ENCODE measurements at regions not wholly inside any gene's neighbourhood (a gene's known extent, or its start where the extent isn't known, plus 50 kb on each side); places are given as distances from the start of the nearest gene placed in this dataset.

GRCh38 chr15:38687775-38688495 is 123.3 kb upstream of the RASGRP1 start:
- 47 to 61% (median 48%) methylated on average over 7 of the region's 7 CpGs for WGBS, 3 donors
- intact Hi-C loops (cut with DNase I) = loop anchor here in 1 of 2 donors (5.0 to 10.0 kb wide), 2 partner anchors 123 to 246 kb away; partner anchors contain the start of gene RASGRP1
- Histone ChIP-seq H3K9me3 (no peaks in the 10 kb centered on the region), H3K27ac (no peak overlapping the region), H3K4me1 (no peaks in the 10 kb centered on the region), H3K4me3 (no peak overlapping the region), H3K36me3 (ENCODE audit: insufficient read depth in 1 of 2, low read depth in 1 of 2) (no peaks in the 10 kb centered on the region), H3K27me3 (ENCODE audit: insufficient read depth in 3 of 3, low read length in 2 of 3) (peaks cover 0 to 4% (median 0%) of the 10 kb centered on the region in 3 donors)
- DNase-seq = no peak
- TF ChIP-seq CTCF (IDR thresholded peaks at IDR 0.05) = no peak
- ATAC-seq = no peak

DNA sequence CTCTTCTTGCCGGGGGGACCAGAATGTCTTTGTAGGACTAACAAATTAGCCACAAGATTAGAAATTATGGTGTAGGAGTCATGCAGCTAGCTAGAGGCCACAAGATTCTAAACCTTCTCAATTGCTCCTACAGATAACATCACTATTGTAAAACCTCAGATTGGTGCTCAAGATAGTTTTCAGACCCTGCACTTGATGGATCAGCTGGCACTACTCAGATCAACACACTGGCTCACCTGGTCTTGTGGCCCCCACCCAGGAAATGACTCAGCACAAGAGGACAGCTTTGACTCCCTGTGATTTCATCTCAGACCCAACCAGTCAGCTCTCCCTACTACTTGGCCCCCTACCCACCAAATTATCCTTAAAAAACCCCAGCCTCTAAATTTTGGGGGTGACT is 124.1 kb upstream of the RASGRP1 start:
- DNase-seq (no peak), ATAC-seq (no peak)
- Histone ChIP-seq H3K36me3 (ENCODE audit: insufficient read depth in 1 of 2, low read depth in 1 of 2) (no peaks in the 10 kb centered on the region), H3K9me3 (no peaks in the 10 kb centered on the region), H3K27me3 (ENCODE audit: insufficient read depth in 3 of 3, low read length in 2 of 3) (peaks cover 0 to 4% (median 0%) of the 10 kb centered on the region in 3 donors), H3K27ac (no peak overlapping the region), H3K4me1 (no peaks in the 10 kb centered on the region), H3K4me3 (no peak overlapping the region)
- 85 to 93% (median 90%) methylated on average over 1 of the region's 1 CpG for WGBS, 3 donors
- TF ChIP-seq CTCF (IDR thresholded peaks at IDR 0.05) = no peak
- intact Hi-C loops (cut with DNase I) = loop anchor here in 1 of 2 donors (5.0 to 10.0 kb wide), 2 partner anchors 124 to 246 kb away; partner anchors contain the start of gene RASGRP1

DNA sequence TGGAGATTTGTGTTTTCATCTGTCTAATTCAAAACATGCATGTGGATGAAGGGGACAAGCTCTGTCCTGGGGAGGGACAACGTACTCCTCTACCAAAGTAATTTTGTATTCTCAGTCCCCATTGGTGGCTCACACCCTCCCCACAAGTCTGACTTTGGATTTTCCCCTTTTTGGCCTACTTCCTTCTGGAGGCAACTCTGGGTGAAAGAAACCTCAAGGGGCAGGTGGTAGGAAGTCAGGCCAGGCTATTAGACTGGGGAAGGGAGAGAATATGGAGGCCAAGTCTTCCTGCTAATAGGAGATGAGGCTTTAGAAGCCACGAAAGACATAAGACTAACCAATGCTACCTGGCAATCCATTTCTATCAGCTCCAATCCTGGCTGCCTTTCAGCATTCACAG is 124.9 kb upstream of the RASGRP1 start:
- DNase-seq (no peak), ATAC-seq (no peak)
- peaks cover 0 to 4% (median 0%) of the 10 kb centered on the region in 3 donors for H3K27me3 ChIP-seq (ENCODE audit: insufficient read depth in 3 of 3, low read length in 2 of 3)
- no peak overlapping the region for H3K27ac ChIP-seq
- WGBS, 3 donors = 83 to 91% (median 87%) methylated on average over 2 of the region's 2 CpGs
- H3K9me3 ChIP-seq = no peaks in the 10 kb centered on the region
- intact Hi-C loops (cut with DNase I) = loop anchor here in 1 of 2 donors (5.0 to 10.0 kb wide), 2 partner anchors 125 to 247 kb away; partner anchors contain the start of gene RASGRP1
- TF ChIP-seq CTCF (IDR thresholded peaks at IDR 0.05) = no peak
- no peaks in the 10 kb centered on the region for H3K36me3 ChIP-seq (ENCODE audit: insufficient read depth in 1 of 2, low read depth in 1 of 2)
- no peaks in the 10 kb centered on the region for H3K4me1 ChIP-seq
- no peak overlapping the region for H3K4me3 ChIP-seq

DNA sequence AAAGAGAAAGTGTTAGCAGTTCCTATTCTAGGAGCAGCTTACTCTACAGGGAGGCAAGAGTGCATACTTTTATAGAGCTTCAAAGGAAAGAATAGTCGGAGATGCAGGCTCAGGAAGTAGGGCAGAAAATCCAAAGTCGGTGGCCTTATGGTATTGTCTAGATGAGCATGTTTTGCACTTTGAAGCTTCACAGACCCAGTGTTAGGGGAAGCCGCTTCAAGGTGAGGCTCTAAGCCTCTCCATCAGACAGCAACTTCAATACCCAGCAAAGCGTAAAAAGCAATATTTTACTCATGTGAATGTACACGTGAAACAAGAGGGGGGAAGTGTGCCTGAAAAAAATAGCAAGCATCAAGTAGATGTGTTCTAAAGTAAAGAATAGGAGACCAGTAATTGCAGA is 125.6 kb upstream of the RASGRP1 start:
- intact Hi-C loops (cut with DNase I) = no loop called here
- Histone ChIP-seq H3K27ac (no peak overlapping the region), H3K27me3 (ENCODE audit: insufficient read depth in 3 of 3, low read length in 2 of 3) (peaks cover 0 to 4% (median 0%) of the 10 kb centered on the region in 3 donors), H3K4me3 (no peak overlapping the region), H3K4me1 (no peaks in the 10 kb centered on the region), H3K36me3 (ENCODE audit: insufficient read depth in 1 of 2, low read depth in 1 of 2) (no peaks in the 10 kb centered on the region), H3K9me3 (no peaks in the 10 kb centered on the region)
- ATAC-seq = no peak
- TF ChIP-seq CTCF (IDR thresholded peaks at IDR 0.05) = no peak
- DNase-seq = no peak
- 89 to 95% (median 94%) methylated on average over 5 of the region's 5 CpGs for WGBS, 3 donors
